Activated CD4-positive, alpha-beta T cell treated with anti-CD3 and anti-CD28 coated beads for 24 hours (primary cell): ENCODE measurements at regions not wholly inside any gene's neighbourhood (a gene's known extent, or its start where the extent isn't known, plus 50 kb on each side); places are given as distances from the start of the nearest gene placed in this dataset.

ENCODE experiments used
- DNase-seq, 2 donors: peaks; one replicate each; pipeline ENCODE4 v3.0.0-alpha.2; 2020; ENCODE audit warnings: low read depth in 2 of 2

DNA sequence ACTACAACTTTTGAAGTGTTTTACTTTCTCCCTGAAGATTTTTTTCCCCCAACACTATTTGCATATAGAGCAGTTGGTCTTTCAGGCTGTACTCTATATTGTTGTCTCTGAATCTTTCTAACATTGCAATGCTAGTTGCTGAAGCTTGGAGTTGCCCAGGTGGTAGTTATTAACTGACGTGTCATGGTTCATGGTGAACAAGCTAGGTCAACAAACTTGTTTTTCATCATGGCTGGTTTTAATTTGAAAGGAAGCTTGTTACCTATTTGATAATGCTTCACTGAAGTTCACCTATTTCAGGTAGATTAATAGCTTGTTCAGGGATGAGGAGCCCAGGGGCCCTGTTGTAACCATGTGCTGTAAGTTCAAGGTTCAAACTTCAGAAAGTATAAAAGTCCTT, 158.8 kb upstream of the ZEB2 start:
- no peak for DNase-seq

DNA sequence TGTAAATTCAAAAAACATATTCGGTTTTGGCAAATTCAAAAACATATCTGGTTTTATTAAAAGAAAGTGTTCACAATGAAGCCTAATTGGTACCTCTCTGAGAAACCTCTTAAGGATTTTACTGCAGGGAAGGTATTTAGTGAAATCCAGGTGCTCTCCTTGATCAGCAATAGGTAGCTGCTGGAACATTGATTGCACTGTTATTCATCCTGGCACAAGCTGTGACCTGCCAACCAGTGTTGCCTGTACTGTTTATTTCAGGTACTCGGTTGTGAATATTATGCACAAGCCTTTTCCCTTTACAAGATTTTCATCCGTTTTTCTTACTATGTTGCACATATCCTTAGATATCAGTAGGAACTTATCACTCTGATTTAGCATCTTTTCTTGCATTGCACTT, 155.8 kb upstream of the ZEB2 start:
- DNase-seq = no peak

DNA sequence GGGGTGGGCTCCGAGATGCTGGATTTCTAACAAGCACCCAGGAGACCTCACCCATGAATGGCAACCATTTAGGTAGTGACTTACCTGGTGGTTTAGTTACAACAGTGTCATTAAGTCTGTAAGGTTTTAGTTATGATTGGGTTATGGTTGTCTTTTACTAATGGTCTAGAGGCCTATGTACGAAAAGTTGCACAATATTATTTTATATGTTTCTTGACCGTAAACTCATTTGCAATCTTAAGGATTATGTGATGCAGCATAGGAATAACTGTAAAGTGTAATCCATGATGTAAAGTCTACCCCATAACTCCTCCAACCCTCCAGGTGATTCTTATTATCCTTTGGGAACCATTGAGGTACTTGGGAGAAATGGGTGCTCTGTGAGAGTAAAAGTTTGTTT, 155.4 kb upstream of the ZEB2 start:
- no peak for DNase-seq

DNA sequence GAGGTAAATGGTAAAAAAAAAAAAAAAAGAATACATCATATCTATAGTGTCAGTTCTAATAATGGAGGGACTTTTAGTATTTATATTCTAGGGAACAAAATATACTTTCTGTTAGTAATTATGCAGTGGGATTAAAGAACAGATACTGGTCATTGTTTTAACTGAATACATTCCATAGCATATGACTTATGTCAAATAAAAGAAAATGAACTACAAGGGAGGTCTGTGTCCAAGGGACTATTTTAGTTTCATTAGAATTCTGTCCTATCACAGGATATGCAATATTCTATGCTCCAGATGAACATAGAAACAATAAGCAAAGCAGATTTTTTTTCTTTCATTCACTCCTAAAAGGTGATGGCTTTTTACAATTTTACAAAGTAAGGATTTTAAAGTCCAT, 154.2 kb upstream of the ZEB2 start:
- DNase-seq = no peak

DNA sequence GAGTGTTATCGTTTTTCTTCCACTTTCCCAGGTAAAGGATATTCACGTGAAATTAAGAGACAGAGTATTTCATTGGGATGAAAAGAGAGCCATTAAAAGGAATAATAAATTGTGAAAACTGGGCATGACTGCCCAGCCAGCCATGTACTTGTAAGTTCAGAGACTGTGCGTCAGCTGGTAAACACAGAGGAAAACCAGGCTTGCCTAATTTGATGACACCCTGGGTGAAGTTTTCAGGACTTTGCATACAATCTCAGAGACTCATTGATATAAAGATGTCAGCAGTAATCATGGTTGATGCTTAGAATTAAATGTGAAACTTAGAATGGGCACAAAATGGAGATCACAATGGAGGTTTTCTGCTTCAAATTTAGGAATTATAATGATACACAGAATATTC, 153.5 kb upstream of the ZEB2 start:
- no peak for DNase-seq

DNA sequence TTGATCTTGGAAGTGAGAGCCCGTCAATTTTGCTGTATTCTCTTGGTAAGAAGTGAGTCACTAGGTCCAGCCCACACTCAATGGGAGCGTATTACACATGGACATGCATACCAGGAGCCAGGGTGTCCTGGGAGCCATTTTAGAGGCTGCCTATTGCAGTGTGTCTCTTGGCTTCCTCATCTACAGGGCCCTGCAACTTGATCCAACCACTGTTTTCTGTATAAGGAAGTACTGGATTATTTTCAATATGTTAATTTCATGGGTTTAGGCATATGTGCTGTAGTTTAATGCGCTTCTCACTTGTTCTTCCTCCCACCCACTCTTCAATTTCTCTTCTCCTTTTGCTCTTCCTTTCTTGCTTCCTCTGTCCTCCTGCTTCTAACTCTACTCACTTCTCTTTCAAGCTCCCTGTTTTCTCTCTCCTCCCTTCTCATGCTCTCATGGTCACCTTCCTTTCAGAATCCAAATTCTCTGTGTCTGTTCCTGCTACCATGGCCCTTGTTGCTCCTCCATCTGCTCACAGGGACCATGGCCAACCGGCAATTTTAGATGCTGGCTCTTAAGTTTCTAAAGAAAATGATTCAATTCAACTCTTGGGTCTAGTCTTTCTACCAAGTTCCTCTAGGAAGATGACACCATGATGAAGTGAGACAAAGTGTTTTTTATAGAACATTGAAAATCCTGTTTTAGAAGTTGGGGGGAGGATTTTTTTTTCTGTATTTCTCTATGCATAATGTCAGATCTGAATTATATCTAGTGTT, 152.0 kb upstream of the ZEB2 start:
- DNase-seq = no peak

DNA sequence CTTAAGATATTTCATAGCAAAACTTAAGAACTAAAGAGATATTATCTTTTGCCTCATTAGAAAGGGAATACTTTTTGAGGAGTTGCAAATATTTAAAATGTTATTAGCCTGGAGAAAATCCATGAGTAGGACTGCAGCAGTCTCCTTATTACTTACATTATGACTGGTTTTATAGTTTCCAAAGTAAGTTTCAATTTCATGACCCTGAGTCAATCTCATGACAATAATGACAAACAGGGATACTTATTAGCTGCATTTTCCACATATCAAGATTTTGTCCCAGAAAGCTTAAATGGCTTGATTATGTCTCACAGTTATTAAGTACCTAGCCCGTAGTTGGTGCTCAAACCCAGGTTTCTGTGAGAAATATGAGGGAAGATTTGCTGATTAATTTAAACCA, 150.8 kb upstream of the ZEB2 start:
- no peak for DNase-seq

DNA sequence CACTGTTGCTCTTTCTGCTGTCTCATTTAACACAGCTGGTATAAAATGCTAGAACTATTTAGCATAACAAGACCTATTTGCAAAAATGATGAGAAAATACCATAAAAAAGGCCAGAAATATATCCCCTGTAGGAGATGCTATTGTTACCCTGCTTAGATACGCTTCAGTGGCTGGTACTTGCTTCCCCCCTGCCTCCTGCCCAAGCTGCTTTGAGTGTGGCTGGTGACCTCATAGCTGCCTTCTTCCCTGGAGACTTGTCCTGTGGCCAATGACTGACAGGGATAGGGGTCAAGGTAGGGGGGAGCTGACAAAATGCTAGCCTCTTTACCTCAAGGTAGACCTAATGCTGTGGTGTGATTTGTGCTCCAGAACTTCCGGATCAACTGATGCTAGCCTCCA, 150.2 kb upstream of the ZEB2 start:
- no peak for DNase-seq

DNA sequence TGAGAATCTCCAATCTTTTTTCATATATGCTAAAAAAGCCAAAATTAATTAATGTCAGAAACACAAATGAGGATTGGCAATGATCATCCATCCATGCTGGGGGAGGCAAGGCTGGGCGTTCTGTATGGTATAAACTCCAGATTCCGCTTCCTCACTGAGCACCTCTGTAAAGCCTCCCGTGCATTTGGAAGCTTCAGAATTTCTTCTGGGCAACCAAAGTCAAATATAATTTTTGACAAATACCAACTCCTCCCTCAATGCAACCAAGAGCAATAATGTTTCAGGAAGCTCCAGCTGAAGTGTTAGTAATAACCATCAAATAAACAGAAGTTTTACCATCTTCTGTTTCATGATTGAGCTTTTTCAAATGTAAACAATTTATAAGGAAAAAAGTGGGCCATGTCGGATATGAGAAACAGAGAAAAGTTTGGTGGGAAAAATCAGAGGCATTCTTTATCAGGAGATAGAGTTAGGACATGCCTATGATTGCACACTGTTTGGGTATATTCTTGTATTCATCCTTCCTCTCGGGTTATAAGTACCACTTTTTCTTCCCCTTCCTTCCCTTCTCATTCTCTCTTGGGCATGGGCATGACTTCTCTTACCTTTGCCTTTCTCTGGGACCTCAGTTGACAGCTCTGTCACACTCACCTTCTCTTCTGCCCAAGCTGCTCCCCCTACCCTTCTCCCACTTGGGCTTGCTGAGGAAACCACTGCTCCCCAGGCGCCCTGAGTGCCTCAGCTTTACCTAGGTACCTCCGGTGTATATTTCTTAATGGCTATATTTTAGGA, 149.5 kb upstream of the ZEB2 start:
- no peak for DNase-seq

DNA sequence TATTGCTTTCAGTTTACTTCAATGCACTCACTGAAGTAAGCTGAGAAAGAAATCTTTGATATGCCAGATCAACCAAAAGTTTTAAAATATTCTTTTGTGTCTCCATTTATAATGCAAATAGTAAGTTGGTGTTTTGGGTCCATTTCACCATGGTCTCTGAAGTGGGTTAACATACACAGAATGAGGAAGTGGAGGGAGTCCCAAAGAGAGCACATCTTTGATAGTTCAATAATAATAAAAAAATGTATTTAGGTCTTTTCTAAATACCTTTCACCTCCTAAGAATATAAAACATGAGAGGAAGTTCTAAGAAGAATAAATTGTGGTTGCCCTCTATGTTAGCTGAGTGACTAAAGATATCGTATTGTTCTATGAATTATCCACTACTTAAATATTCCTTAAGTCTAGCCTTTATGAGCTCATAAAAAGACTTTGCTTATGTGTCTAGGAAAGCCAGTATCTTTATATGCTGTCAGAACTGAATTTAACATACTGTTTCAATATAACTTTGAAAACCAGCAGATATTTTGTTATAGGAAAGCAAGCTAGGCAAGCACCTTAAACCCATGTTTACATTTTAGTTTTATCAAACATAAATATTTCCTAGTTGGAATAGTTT, 148.7 kb upstream of the ZEB2 start:
- no peak for DNase-seq

DNA sequence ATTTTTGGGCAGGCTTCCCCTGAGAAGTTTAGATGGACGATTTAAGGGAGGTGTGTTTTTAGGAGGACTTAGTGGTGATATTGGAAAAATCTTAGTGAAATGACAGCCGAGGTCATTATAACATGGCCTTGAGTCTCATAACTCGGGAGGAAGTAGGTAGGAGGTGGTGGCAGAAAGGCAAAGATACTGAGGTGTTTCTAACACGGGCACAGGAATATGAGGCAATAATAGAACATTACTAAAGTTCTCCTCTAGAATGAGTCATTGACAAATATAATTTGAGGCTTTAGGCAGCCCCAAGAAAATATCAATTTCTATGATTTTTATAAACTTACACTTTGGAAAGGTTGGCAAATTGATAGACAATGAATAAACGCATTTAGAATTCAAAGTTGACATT, 146.1 kb upstream of the ZEB2 start:
- no peak for DNase-seq

DNA sequence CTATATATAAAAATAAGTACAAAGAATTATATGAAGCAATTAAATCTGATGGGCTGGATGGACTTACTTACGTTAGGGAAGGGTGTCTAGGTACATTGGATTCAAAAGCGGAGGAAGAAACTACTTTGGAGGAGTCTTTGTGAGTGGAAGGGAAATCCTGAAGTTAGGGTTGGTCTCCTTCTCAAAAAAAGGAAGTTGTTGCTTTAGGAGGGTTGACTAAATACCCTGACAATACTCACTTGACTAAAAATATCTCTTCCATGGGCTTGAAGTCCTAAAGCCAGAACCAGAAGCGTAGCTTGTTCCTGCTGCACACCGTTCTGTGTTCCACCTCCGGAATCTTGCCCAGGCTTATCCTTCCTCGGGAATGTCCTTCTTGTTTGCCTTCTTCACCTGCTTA, 143.3 kb upstream of the ZEB2 start:
- DNase-seq = no peak

DNA sequence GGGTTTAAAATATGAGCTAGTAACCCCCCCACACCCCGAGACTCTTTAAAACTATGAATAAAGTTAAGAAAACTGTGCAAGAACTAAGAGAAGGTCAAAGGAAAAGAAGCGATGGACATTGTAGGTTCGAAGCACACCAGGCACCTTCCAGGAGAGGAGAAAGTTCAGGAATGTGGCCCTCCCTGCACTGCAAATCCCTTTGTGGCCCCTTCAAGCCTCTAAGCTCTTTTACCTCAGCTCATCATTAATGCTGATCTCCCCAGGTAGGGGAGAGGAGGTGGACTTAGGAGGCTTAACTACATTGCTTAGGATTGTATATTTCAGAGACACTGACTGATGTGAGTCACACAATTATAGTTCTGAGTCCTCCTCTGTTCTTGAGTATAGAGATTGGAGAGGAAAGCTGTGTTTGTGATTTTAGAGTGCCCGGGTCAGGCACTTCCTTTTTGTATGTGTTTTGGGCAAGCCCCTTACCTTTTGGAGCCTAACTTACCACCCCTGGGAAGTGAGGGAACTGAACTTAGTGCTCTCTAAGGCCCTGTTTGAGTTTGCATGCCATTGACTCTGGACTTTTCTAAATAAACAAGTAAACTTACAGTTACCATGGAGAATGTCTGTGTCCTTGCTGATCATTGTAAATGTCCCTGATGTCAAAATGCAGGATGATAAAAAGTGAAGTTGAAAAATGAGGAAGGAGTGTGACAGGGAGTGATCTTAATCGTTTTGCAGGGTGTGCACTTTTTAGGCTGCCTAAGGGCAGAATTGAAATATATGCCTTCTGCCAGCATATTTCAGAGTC, 140.8 kb upstream of the ZEB2 start:
- DNase-seq = no peak

DNA sequence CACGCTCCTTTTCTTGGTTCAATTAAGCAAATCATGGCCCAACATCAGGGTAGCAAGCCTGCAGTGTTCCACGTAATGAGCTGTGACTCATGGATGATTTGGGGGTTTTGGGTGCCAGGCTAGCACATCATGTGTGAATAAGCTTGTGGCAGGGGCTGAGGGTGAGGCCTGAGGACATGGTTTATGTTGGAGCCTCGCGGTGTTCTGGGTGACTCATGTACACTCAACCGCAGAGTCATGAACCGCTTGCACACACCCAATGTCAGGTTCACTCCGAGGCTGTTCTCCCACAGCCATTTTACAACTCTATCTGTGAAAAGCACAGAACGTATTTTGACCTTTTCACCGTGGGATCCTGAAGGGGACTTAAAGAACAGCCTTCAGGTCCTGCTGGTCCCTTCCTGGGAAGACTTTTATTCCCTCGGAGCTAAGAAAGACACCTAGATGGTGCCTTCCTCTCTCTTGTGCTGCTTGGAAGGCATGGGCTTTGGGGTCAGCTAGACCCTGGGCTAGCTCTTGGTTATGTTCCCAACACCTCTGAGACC, 139.9 kb upstream of the ZEB2 start:
- DNase-seq = peak; percentile 0 to 7

DNA sequence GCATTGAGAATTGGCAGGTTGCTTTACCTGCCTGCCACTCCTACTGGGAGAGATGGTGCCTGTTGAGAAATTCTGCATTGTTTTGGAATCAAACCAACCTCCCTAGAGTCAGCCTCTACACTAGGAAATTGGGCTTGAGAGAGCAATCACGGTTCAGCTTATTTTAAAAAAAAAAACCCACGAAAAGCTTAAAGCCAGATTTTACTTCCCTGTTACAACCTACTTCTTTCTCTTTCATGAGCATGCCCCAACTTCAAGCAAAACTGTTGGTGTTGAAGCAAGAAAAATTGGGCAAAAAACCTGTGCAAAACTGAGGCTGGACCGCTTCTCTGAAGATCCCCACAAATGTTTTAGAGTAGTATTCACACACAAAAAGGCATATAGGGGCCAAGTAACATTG, 134.6 kb upstream of the ZEB2 start:
- DNase-seq = no peak

DNA sequence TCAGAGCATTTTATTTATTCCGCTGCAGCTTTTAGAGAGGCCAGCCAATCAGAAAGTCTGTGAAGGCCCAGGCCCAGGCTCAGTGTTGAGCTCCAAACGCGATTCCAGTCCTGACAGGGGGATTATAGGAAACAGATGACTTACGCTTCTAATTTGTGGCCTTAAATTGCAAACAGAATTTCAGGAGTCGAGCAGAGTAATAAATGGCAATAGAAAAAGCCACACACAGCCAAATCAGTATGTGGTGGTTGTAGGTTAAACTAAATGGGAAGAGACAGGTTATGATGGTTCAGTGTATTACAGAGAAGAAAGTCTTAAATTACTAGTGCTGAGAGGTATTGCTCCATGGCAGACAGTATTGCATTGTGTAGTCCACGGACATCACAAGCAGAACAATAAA, 131.0 kb upstream of the ZEB2 start:
- no peak for DNase-seq

DNA sequence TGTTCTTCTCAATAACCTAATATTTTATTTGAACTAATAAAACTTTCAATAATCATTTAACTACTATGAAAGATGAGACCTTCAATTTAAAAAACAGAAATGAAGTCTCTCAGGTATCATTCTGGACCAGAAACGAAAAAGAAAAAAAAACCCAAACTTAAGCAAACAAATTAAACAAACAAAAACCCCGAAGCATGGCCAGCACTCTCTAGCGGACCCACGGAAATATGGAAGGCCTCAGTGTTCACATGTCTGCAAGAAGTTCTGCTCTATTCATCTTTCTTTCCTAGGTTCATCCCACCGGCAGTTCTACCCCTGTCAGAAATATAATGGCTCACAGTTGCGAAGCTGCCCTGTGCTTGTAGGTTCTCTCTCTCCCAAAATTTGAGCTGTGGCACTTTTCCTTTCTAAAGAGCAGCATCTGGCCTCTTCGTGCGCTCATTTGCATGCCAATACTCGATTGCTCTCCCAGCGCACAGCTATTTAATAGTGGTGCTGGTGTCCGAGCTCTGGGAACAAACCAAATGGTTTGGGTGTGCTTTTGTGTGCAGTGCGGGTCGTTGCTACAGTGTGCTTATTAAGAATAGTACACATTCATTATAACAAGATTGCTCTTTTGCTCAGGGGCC, 129.0 kb upstream of the ZEB2 start:
- no peak for DNase-seq

DNA sequence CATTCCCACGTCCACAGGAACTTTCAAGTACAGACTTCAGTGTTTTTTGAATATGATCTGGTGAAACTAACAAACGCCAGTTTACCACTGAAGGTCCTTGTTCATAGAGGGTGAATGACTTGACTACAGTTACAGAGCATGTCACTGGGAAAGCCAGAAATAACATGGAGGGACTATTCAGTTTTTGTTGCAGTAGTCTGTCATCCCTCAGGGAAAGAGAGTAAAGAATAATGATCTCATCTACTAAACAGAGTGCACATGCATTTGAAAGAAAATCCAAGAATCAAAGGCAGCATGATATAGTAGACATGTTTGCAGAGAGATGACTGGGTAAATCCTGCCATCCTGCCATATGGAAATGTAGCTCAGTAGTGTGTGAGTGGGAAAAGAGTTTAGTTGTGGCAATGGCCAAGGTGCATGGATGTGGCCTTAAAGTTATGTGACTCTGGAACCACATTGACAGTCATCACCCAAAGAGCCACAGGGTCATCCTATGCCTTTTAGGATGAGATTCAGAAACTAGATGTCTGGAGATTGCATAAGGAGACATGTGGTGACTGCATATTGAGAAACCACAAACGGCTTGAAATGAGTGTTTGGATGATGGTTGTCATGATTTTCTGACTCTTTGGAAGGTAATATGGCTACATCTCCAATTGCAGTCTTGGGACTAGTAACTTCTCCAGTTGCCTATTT, 125.3 kb upstream of the ZEB2 start:
- DNase-seq = no peak

DNA sequence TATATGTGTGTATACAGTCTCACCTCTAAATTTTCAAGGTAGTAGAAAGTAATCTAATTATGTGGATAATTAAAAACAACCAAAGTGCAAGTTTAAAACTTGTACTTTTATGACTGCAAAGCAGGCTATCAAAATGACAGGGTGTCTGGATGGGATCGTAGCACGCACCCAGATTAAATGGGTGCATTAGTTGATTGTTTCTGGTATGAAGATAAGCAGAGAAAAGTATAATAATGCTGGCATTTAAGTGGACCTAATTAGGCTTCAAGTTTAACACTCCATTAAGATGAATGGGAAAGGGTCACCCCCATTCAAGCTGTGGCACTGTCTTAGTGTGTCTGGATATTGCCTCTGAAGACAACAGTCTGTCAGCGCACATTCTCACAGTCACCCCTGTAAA, 124.6 kb upstream of the ZEB2 start:
- no peak for DNase-seq

DNA sequence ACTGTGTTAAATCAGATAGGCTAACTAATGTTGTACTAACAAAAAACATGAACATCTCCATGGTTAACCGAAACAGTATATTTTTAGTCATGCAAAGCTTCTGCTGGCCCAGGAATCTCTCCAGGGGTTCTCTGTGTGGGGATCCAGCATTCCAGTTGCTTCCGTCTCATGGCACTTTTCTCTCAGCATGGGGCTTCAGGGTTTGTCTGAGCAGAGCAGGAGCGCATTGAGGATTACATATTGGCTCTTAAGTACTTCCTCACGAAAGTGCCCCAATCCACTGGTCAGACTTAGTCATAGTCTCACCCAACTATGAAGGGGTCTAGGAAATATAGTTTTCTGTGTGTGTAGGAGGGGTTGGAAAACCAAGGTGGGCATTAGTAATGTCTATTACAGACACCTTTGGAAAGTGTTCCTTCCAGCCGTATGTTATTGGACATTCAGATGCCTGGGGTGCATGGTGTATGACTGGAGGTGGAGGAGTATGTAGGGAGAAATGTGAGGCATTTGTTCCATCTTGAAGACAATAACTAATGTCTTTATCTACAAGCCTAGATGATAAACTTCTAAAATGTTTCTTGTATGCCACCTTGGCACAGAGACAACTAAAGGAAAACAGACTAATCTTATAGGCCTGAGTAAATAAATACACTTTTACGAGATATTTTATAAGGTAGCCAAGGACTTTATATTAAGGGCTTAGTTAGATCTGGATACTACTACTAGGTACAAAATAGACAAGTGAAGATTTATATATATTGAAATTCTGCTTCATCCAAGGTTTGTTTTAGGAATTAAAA, 123.8 kb upstream of the ZEB2 start:
- DNase-seq = no peak
